K562 (cell line): ENCODE measurements at regions not wholly inside any gene's neighbourhood (a gene's known extent, or its start where the extent isn't known, plus 50 kb on each side); places are given as distances from the start of the nearest gene placed in this dataset.

Experiments
- ATAC-seq: fragments of 200-7000 bp; cut with Tn5 transposase; 3 replicates; pipeline ENCODE4 v1.9.1; 2020; ENCODE audit warnings: moderate library complexity
- BruUV-seq: library from RNA; stranded (reverse); fragments of 400-500 nt; replicated peaks from 2 replicates; lab custom pipeline; 2021; lab: Mats Ljungman, UMichigan
- CTCF ChIA-PET: fragments of 300-600 bp; formaldehyde crosslinking; extraction: SDS; loops from one replicate; lab custom pipeline; 2021; ENCODE audit warnings: low intra/inter-chr PET ratio; lab: Yijun Ruan, JAX
- POLR2A ChIA-PET: fragments of 300-600, 350-650 bp; sonication (Branson Sonifier 250); formaldehyde crosslinking; extraction: SDS; loops from one replicate; lab custom pipeline; 2021; ENCODE audit warnings: antibody characterized with exemption, inconsistent platforms; lab: Yijun Ruan, JAX
- DNase-seq, 4 experiments: peaks; one replicate each; pipeline versions ENCODE4 v3.0.0 to v3.0.0-alpha.2; 2011 to 2018; ENCODE audit warnings: low spot score in 3 of 4, mixed read lengths in 3 of 4; ENCODE audit errors: extremely low read depth in 1 of 4
- FAIRE-seq: peaks from 2 replicates; lab custom pipeline; 2011; peaks lifted over from hg19 to GRCh38; lab: Jason Lieb, UNC
- H2AFZ ChIP-seq: 2 replicates; pipeline ENCODE4 v1.6.0; 2011; ENCODE audit warnings: low read depth, low read length, control low read depth, inconsistent platforms
- H3K27ac ChIP-seq: fragments of 200-600 bp; 3 replicates; pipeline ENCODE4 v1.8.0; 2011; ENCODE audit warnings: low read depth, mild to moderate bottlenecking, control low read depth, inconsistent platforms, low read length, moderate library complexity, mixed read lengths; ENCODE audit errors: extremely low read depth
- H3K27me3 ChIP-seq, 2 experiments: fragments of 300-600 bp in 1 of 2; 2 replicates in 1 of 2; 3 replicates in 1 of 2; pipeline versions ENCODE4 v1.6.0 to v1.8.0; 2011; ENCODE audit warnings: inconsistent platforms in 2 of 2, low read length in 2 of 2, mild to moderate bottlenecking in 1 of 2, mixed read lengths in 1 of 2, moderate library complexity in 1 of 2; ENCODE audit not compliant: control insufficient read depth in 2 of 2, insufficient read depth in 2 of 2
- H3K36me3 ChIP-seq: fragments of 300-600 bp; 3 replicates; pipeline ENCODE4 v1.8.0; 2011; ENCODE audit warnings: mild to moderate bottlenecking, low read length, inconsistent platforms; ENCODE audit not compliant: control insufficient read depth, insufficient read depth
- H3K4me1 ChIP-seq, 2 experiments: fragments of 200-600 bp in 1 of 2; replicated peaks in 1 of 2; 2 replicates in 1 of 2; 3 replicates in 1 of 2; pipeline versions ENCODE4 v1.5.1 to v1.8.0; 2011; ENCODE audit warnings: inconsistent platforms in 2 of 2, low read length in 2 of 2, mild to moderate bottlenecking in 1 of 2, mixed read lengths in 1 of 2, moderate library complexity in 1 of 2; ENCODE audit not compliant: control insufficient read depth in 2 of 2, insufficient read depth in 2 of 2
- H3K4me2 ChIP-seq: 2 replicates; pipeline ENCODE4 v1.6.1; 2011; ENCODE audit warnings: low read length, control low read depth, inconsistent platforms, mixed read lengths; ENCODE audit not compliant: insufficient read depth
- H3K4me3 ChIP-seq: fragments of 200-600 bp; sonication (generic), shearing (Covaris generic); 2 replicates; pipeline ENCODE4 v1.5.1; 2016; ENCODE audit warnings: control low read depth, inconsistent platforms
- H3K79me2 ChIP-seq: fragments of 200-600 bp; 3 replicates; pipeline ENCODE4 v1.8.0; 2011; ENCODE audit warnings: low read length, inconsistent platforms; ENCODE audit not compliant: control insufficient read depth, insufficient read depth
- H3K9ac ChIP-seq, 2 experiments: 2 replicates each; pipeline versions ENCODE4 v1.6.0 to v1.6.1; 2011; ENCODE audit warnings: low read depth in 2 of 2, low read length in 2 of 2, control low read depth in 1 of 2, inconsistent platforms in 1 of 2, mild to moderate bottlenecking in 1 of 2, mixed read lengths in 1 of 2; ENCODE audit not compliant: insufficient read depth in 1 of 2
- H3K9me1 ChIP-seq: one replicate; pipeline ENCODE4 v1.6.0; 2011; ENCODE audit warnings: inconsistent platforms, mild to moderate bottlenecking, low read length, moderate library complexity; ENCODE audit not compliant: control insufficient read depth, insufficient read depth
- H3K9me3 ChIP-seq: replicated peaks from 2 replicates; pipeline ENCODE4 v1.5.1; 2011; ENCODE audit warnings: low read depth, low read length, inconsistent platforms; ENCODE audit not compliant: control insufficient read depth, insufficient read depth
- H4K20me1 ChIP-seq: replicated peaks from 2 replicates; pipeline ENCODE4 v1.6.1; 2011; ENCODE audit warnings: low read length, inconsistent platforms, mixed read lengths; ENCODE audit not compliant: control insufficient read depth, insufficient read depth
- HDAC1 ChIP-seq, 2 experiments: fragments of 450-650 bp; IDR thresholded peaks; 2 replicates each; pipeline ENCODE4 v1.6.1; 2016 to 2017; ENCODE audit warnings: inconsistent platforms in 1 of 2, mild to moderate bottlenecking in 1 of 2, moderate library complexity in 1 of 2
- HDAC8 ChIP-seq: fragments of 450-650 bp; IDR thresholded peaks from 2 replicates; pipeline ENCODE4 v1.6.1; 2016; ENCODE audit warnings: mild to moderate bottlenecking, missing genetic modification characterization, moderate library complexity, missing compliant biosample characterization
- PTBP1 ChIP-seq: fragments of 200-400 bp; formaldehyde crosslinking; IDR thresholded peaks from 2 replicates; pipeline ENCODE4 v1.6.1; 2017; ENCODE audit warnings: low read depth, low read length
- TSC22D4 ChIP-seq: fragments of 450-650 bp; IDR thresholded peaks from 2 replicates; pipeline ENCODE4 v1.6.1; 2016; ENCODE audit warnings: missing genetic modification characterization, missing biosample characterization, control low read depth
- ZNF133 ChIP-seq: fragments of 250-450 bp; sonication (Bioruptor Pico); IDR thresholded peaks from 2 replicates; pipeline ENCODE4 v1.4.0; 2020; ENCODE audit warnings: mild to moderate bottlenecking
- WGBS: fragments of 100-300 bp; shearing (Covaris generic); methylation state at CpG from one replicate; pipeline ENCODE4 v1.1.6; 2016; ENCODE audit warnings: low coverage, mixed read lengths; ENCODE audit not compliant: insufficient coverage; ENCODE audit errors: missing lambda C conversion rate; 5-methylcytosine and 5-hydroxymethylcytosine counted together
- in situ Hi-C: fragments of 300-500 bp; cut with MboI; formaldehyde crosslinking; loops from 4 replicates; pipeline ENCODE4 v1.15.0; 2018; ENCODE audit warnings: inconsistent platforms, mixed read lengths
- intact Hi-C: fragments of 100-400 bp; cut with micrococcal nuclease; formaldehyde crosslinking; loops from 2 replicates; pipeline ENCODE4 v1.14.2; 2022
- TF ChIP-seq, protein P1 (sequence below): fragments of 200-800 bp; sonication (Bioruptor generic); IDR thresholded peaks from 2 replicates; pipeline ENCODE4 v1.6.1; 2017; ENCODE audit warnings: missing genetic modification characterization, missing compliant biosample characterization

DNA sequence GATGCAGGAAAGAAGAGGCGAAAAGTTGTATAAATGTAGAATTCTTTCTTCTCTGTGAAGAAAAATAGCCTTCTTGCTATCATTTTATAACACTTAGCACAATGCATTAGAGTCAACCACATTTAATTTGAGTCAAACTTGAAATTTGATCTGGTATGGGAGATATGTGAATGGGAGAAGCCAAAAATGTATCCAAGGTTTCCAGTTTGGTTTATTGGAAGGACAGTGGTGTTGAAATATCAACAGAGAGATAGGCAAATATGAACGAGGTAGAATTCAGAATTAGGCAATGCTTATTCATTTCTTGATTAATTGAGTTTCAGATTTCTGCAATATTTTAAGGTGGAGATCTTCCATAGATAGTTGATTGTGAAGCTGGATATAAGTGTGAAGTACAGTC lies 991.9 kb upstream of the CHAC2 start:
- no TSS peak for BruUV-seq
- intact Hi-C loops, result no loop called here
- no peak overlapping the region for H3K4me2 ChIP-seq
- no peaks in the 10 kb centered on the region for H3K4me1 ChIP-seq
- H3K4me3 ChIP-seq, result no peak overlapping the region
- in situ Hi-C loops, result no loop called here
- FAIRE-seq, result no peak
- no peaks in the 10 kb centered on the region for H3K79me2 ChIP-seq
- H3K9me1 ChIP-seq, result no peaks in the 10 kb centered on the region
- H3K36me3 ChIP-seq, result no peaks in the 10 kb centered on the region
- TF ChIP-seq HDAC8 (tag) (no peak), ZNF133 (CRISPR knock-in tag) (no peak), HDAC1 (IDR thresholded peaks at IDR 0.05) (no peak), TSC22D4 (no peak), PTBP1 (no peak)
- TF ChIP-seq, protein P1, sequence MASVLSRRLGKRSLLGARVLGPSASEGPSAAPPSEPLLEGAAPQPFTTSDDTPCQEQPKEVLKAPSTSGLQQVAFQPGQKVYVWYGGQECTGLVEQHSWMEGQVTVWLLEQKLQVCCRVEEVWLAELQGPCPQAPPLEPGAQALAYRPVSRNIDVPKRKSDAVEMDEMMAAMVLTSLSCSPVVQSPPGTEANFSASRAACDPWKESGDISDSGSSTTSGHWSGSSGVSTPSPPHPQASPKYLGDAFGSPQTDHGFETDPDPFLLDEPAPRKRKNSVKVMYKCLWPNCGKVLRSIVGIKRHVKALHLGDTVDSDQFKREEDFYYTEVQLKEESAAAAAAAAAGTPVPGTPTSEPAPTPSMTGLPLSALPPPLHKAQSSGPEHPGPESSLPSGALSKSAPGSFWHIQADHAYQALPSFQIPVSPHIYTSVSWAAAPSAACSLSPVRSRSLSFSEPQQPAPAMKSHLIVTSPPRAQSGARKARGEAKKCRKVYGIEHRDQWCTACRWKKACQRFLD (CRISPR knock-in tag), result no peak
- no peak overlapping the region for H3K9ac ChIP-seq
- H3K27me3 ChIP-seq, result no peaks in the 10 kb centered on the region
- 4% methylated on average over 2 of the region's 2 CpGs for WGBS
- no peaks in the 10 kb centered on the region for H4K20me1 ChIP-seq
- H3K27ac ChIP-seq, result no peak overlapping the region
- ChIA-PET POLR2A (no interaction called here), CTCF (no interaction called here)
- no peak for ATAC-seq
- H3K9me3 ChIP-seq, result no peaks in the 10 kb centered on the region
- no peak overlapping the region for H2AFZ ChIP-seq
- DNase-seq, result no peak
